HL-60 (cell line): ENCODE measurements at regions not wholly inside any gene's neighbourhood (a gene's known extent, or its start where the extent isn't known, plus 50 kb on each side); places are given as distances from the start of the nearest gene placed in this dataset.

Source experiments
- DNase-seq, 2 experiments: peaks; one replicate each; pipeline ENCODE4 v3.0.0-alpha.2; 2010 to 2020; ENCODE audit warnings: low read depth in 1 of 2, low spot score in 1 of 2
- H3K27ac ChIP-seq: fragments of 250-450 bp; sonication (Bioruptor Pico); replicated peaks from 2 replicates; pipeline ENCODE4 v1.5.1; 2020; ENCODE audit warnings: mild to moderate bottlenecking, moderate library complexity
- H3K27me3 ChIP-seq: fragments of 250-450 bp; sonication (Bioruptor Pico); 2 replicates; pipeline ENCODE4 v1.5.1; 2021; ENCODE audit warnings: mild to moderate bottlenecking, moderate library complexity; ENCODE audit not compliant: insufficient read depth, poor library complexity, severe bottlenecking
- H3K4me3 ChIP-seq: replicated peaks from 2 replicates; pipeline ENCODE4 v1.5.1; 2011; ENCODE audit warnings: mild to moderate bottlenecking, control low read depth, low read length; ENCODE audit not compliant: insufficient read depth
- CTCF ChIP-seq: IDR thresholded peaks from one replicate; pipeline ENCODE4 v1.5.1; 2011; ENCODE audit warnings: low read length, control low read depth, inconsistent platforms; ENCODE audit not compliant: insufficient read depth
- GABPA ChIP-seq: IDR thresholded peaks from 2 replicates; pipeline ENCODE4 v1.6.1; 2012; ENCODE audit warnings: low read depth
- POLR2AphosphoS5 ChIP-seq: IDR thresholded peaks from 2 replicates; pipeline ENCODE4 v1.6.1; 2012; ENCODE audit warnings: low read depth
- REST ChIP-seq: IDR thresholded peaks from 2 replicates; pipeline ENCODE4 v1.6.1; 2012; ENCODE audit warnings: low read depth; ENCODE audit not compliant: insufficient replicate concordance
- SPI1 ChIP-seq: IDR thresholded peaks from 2 replicates; pipeline ENCODE4 v1.6.1; 2012; ENCODE audit warnings: low read depth, mild to moderate bottlenecking, borderline replicate concordance

GRCh38 chr2:61763605-61764034 is 90.2 kb downstream of the FAM161A start:
- peak overlapping the region; percentile 94 for H3K27ac ChIP-seq
- TF ChIP-seq GABPA (peak; percentile 51), REST (peak; percentile 10), CTCF (no peak), SPI1 (no peak), POLR2AphosphoS5 (no peak; the same call in 1 of the 2 replicates)
- H3K4me3 ChIP-seq = peak overlapping the region; percentile 71
- no peaks in the 10 kb centered on the region for H3K27me3 ChIP-seq
- peak; percentile 24 to 68 for DNase-seq

GRCh38 chr2:61762292-61762691 is 91.6 kb downstream of the FAM161A start:
- DNase-seq = no peak
- TF ChIP-seq POLR2AphosphoS5 (no peak), GABPA (no peak), SPI1 (no peak), REST (no peak), CTCF (no peak)
- H3K4me3 ChIP-seq = no peak overlapping the region
- no peak overlapping the region for H3K27ac ChIP-seq
- H3K27me3 ChIP-seq = no peaks in the 10 kb centered on the region

- DNase-seq = no peak
- H3K27ac ChIP-seq = no peak overlapping the region
- TF ChIP-seq SPI1 = no peak
- TF ChIP-seq CTCF = no peak
- TF ChIP-seq POLR2AphosphoS5 = no peak
- no peak for TF ChIP-seq GABPA
- no peak for TF ChIP-seq REST
- H3K27me3 ChIP-seq = no peaks in the 10 kb centered on the region
- H3K4me3 ChIP-seq = no peak overlapping the region
These were observed 94.1 kb downstream of the FAM161A start for GRCh38 chr2:61759718-61760117.
